Fibroblast of skin of left quadriceps (primary cell): ENCODE measurements at regions not wholly inside any gene's neighbourhood (a gene's known extent, or its start where the extent isn't known, plus 50 kb on each side); places are given as distances from the start of the nearest gene placed in this dataset.
"Not testable (repeated sequence)": the region's sequence is repeated elsewhere in the genome, so short reads cannot be mapped to it uniquely, and the experiment has no call there.

ENCODE experiments used
- DNase-seq, 2 experiments: peaks; one replicate each; pipeline ENCODE4 v3.0.0-alpha.2; 2013; ENCODE audit warnings: low read depth in 2 of 2

GRCh38 chr13:68667863-68668262, 1437.7 kb upstream of the PCDH9 start:
- DNase-seq, result no peak

GRCh38 chr13:68666774-68667397, 1436.8 kb upstream of the PCDH9 start:
- DNase-seq, result no peak

- no peak for DNase-seq
Measured at GRCh38 chr13:68645814-68646213, 1415.7 kb upstream of the PCDH9 start.

- DNase-seq, result no peak
Measured at GRCh38 chr13:68644611-68645010, 1414.5 kb upstream of the PCDH9 start.

GRCh38 chr13:68636784-68637183, 1406.6 kb upstream of the PCDH9 start:
- DNase-seq, result no peak

GRCh38 chr13:68628994-68629393, 1398.9 kb upstream of the PCDH9 start:
- no peak for DNase-seq

GRCh38 chr13:68627379-68627778, 1397.2 kb upstream of the PCDH9 start:
- DNase-seq, result no peak

- no peak for DNase-seq
Measured at GRCh38 chr13:68616600-68617222, 1386.6 kb upstream of the PCDH9 start.

- no peak for DNase-seq
Measured at GRCh38 chr13:68609661-68610060, 1379.5 kb upstream of the PCDH9 start.

GRCh38 chr13:68608147-68608546, 1378.0 kb upstream of the PCDH9 start:
- no peak for DNase-seq

- DNase-seq, result no peak
Measured at GRCh38 chr13:68597641-68598040, 1367.5 kb upstream of the PCDH9 start.

- DNase-seq, result no peak
Measured at GRCh38 chr13:68588623-68589022, 1358.5 kb upstream of the PCDH9 start.

- DNase-seq, result no peak
Measured at GRCh38 chr13:68584776-68585175, 1354.6 kb upstream of the PCDH9 start.

- no peak for DNase-seq
Measured at GRCh38 chr13:68574053-68574452, 1343.9 kb upstream of the PCDH9 start.

- no peak for DNase-seq
Measured at GRCh38 chr13:68551701-68552522, 1321.8 kb upstream of the PCDH9 start.

GRCh38 chr13:68550330-68550729, 1320.2 kb upstream of the PCDH9 start:
- DNase-seq, result no peak

- no peak for DNase-seq
Measured at GRCh38 chr13:68540244-68540643, 1310.1 kb upstream of the PCDH9 start.

GRCh38 chr13:68535329-68535728, 1305.2 kb upstream of the PCDH9 start:
- no peak for DNase-seq

- DNase-seq, result not testable (repeated sequence)
Measured at GRCh38 chr13:68527167-68527566, 1297.0 kb upstream of the PCDH9 start.

- DNase-seq, result no peak
Measured at GRCh38 chr13:68523838-68524424, 1293.8 kb upstream of the PCDH9 start.

GRCh38 chr13:68522184-68522583, 1292.0 kb upstream of the PCDH9 start:
- no peak for DNase-seq
